ENCODE measurements at regions not wholly inside any gene's neighbourhood (a gene's known extent, or its start where the extent isn't known, plus 50 kb on each side); places are given as distances from the start of the nearest gene placed in this dataset.

GRCh38 chr3:154616298-154616697 is 186.3 kb upstream of the GPR149 start:
- Histone ChIP-seq H3K4me3 (ENCODE audit: low read depth, low read length) (no peak overlapping the region), H3K27ac (ENCODE audit: low read depth, low read length) (no peak overlapping the region), H3K27me3 (ENCODE audit: control insufficient read depth, insufficient read depth, low read length) (no peaks in the 10 kb centered on the region), H3K9me3 (ENCODE audit: control insufficient read depth, insufficient read depth, low read length) (no peaks in the 10 kb centered on the region)
- no peak for DNase-seq (ENCODE audit: low read depth, low spot score)
- ChIA-PET POLR2A (no interaction called here), CTCF (no interaction called here)
- TF ChIP-seq CTCF (IDR thresholded peaks at IDR 0.05; ENCODE audit: low read depth, low read length) = no peak

GRCh38 chr3:154615471-154615870 is 185.5 kb upstream of the GPR149 start:
- no peak for DNase-seq (ENCODE audit: low read depth, low spot score)
- H3K9me3 ChIP-seq (ENCODE audit: control insufficient read depth, insufficient read depth, low read length) = no peaks in the 10 kb centered on the region
- ChIA-PET CTCF (no interaction called here), POLR2A (no interaction called here)
- H3K4me3 ChIP-seq (ENCODE audit: low read depth, low read length) = no peak overlapping the region
- TF ChIP-seq CTCF (IDR thresholded peaks at IDR 0.05; ENCODE audit: low read depth, low read length) = no peak
- H3K27me3 ChIP-seq (ENCODE audit: control insufficient read depth, insufficient read depth, low read length) = no peaks in the 10 kb centered on the region
- H3K27ac ChIP-seq (ENCODE audit: low read depth, low read length) = no peak overlapping the region

- TF ChIP-seq CTCF (IDR thresholded peaks at IDR 0.05; ENCODE audit: low read depth, low read length) = no peak
- no peak overlapping the region for H3K4me3 ChIP-seq (ENCODE audit: low read depth, low read length)
- H3K27me3 ChIP-seq (ENCODE audit: control insufficient read depth, insufficient read depth, low read length) = no peaks in the 10 kb centered on the region
- no peak overlapping the region for H3K27ac ChIP-seq (ENCODE audit: low read depth, low read length)
- DNase-seq (ENCODE audit: low read depth, low spot score) = no peak
- POLR2A ChIA-PET = no interaction called here
- CTCF ChIA-PET = no interaction called here
- H3K9me3 ChIP-seq (ENCODE audit: control insufficient read depth, insufficient read depth, low read length) = no peaks in the 10 kb centered on the region
These were observed 184.6 kb upstream of the GPR149 start for GRCh38 chr3:154614601-154615000.

DNA sequence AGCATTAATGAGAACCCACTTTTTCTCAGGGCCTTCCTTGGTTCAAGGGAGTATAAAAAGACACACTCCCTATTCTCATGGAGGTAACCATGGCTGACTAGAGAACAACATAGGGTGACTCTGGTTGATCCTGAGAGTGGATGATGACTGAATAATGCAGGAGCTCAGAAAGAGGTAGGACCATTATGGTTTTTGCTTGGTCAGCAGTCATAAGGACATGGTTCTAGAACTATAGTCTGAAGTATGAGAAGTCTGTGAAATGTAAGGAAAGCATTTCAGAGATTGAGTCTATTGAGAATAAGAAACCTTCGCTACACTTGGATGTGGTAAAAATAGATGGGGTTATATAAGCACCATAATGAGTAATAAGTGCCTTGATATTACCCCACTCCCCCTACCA is 184.1 kb upstream of the GPR149 start:
- no peaks in the 10 kb centered on the region for H3K27me3 ChIP-seq (ENCODE audit: control insufficient read depth, insufficient read depth, low read length)

GRCh38 chr3:154602241-154602640 is 172.3 kb upstream of the GPR149 start:
- H3K27me3 ChIP-seq (ENCODE audit: control insufficient read depth, insufficient read depth, low read length) = no peaks in the 10 kb centered on the region
- CTCF ChIA-PET = no interaction called here
- H3K27ac ChIP-seq (ENCODE audit: low read depth, low read length) = no peak overlapping the region
- DNase-seq (ENCODE audit: low read depth, low spot score) = no peak
- TF ChIP-seq CTCF (IDR thresholded peaks at IDR 0.05; ENCODE audit: low read depth, low read length) = no peak
- POLR2A ChIA-PET = no interaction called here
- no peaks in the 10 kb centered on the region for H3K9me3 ChIP-seq (ENCODE audit: control insufficient read depth, insufficient read depth, low read length)
- no peak overlapping the region for H3K4me3 ChIP-seq (ENCODE audit: low read depth, low read length)

More for the DNA sequence above, 184.1 kb upstream of the GPR149 start:
- no peak for DNase-seq (ENCODE audit: low read depth, low spot score)
- ChIA-PET CTCF (no interaction called here), POLR2A (no interaction called here)
- TF ChIP-seq CTCF (IDR thresholded peaks at IDR 0.05; ENCODE audit: low read depth, low read length) = no peak
- Histone ChIP-seq H3K27ac (ENCODE audit: low read depth, low read length) (no peak overlapping the region), H3K4me3 (ENCODE audit: low read depth, low read length) (no peak overlapping the region), H3K9me3 (ENCODE audit: control insufficient read depth, insufficient read depth, low read length) (no peaks in the 10 kb centered on the region)
